AG04449 (cell line): ENCODE measurements at regions not wholly inside any gene's neighbourhood (a gene's known extent, or its start where the extent isn't known, plus 50 kb on each side); places are given as distances from the start of the nearest gene placed in this dataset.

ENCODE experiments used
- CTCF ChIA-PET: fragments of 350-600 bp; formaldehyde crosslinking; extraction: SDS; loops from one replicate; lab custom pipeline; 2021; ENCODE audit warnings: antibody characterized with exemption; lab: Yijun Ruan, JAX
- POLR2A ChIA-PET: fragments of 400-600, 350-600 bp; formaldehyde crosslinking; extraction: SDS; loops from one replicate; lab custom pipeline; 2020; ENCODE audit warnings: antibody characterized with exemption, inconsistent platforms; lab: Yijun Ruan, JAX
- DNase-seq: peaks from one replicate; pipeline ENCODE4 v3.0.0-alpha.2; 2010; ENCODE audit warnings: low read depth, low spot score
- H3K4me3 ChIP-seq: 2 replicates; pipeline ENCODE4 v1.5.1; 2011; ENCODE audit warnings: low read depth, mild to moderate bottlenecking, control low read depth, low read length
- CTCF ChIP-seq: IDR thresholded peaks from one replicate; pipeline ENCODE4 v1.5.1; 2011; ENCODE audit warnings: mild to moderate bottlenecking, moderate library complexity, low read length, control low read depth, inconsistent platforms; ENCODE audit not compliant: insufficient read depth; ENCODE audit errors: missing control alignments

- POLR2A ChIA-PET, result no interaction called here
- DNase-seq, result no peak
- H3K4me3 ChIP-seq, result no peak overlapping the region
- TF ChIP-seq CTCF, result no peak
- CTCF ChIA-PET, result interaction anchor here (1.0 kb wide), 1 partner anchor 403 kb away, joined by 3 read pairs; no protein-coding TSS in a partner anchor
These were observed 115.0 kb upstream of the ARHGAP20 start for GRCh38 chr11:110827276-110827675.

GRCh38 chr11:110824912-110825620 lies 112.8 kb upstream of the ARHGAP20 start:
- DNase-seq, result no peak
- ChIA-PET POLR2A (no interaction called here), CTCF (no interaction called here)
- TF ChIP-seq CTCF, result no peak
- H3K4me3 ChIP-seq, result no peak overlapping the region

GRCh38 chr11:110818032-110818687 lies 105.9 kb upstream of the ARHGAP20 start:
- CTCF ChIA-PET, result no interaction called here
- POLR2A ChIA-PET, result no interaction called here
- no peak for DNase-seq
- H3K4me3 ChIP-seq, result no peak overlapping the region
- TF ChIP-seq CTCF, result no peak

GRCh38 chr11:110812086-110812733 lies 100.0 kb upstream of the ARHGAP20 start:
- no peak overlapping the region for H3K4me3 ChIP-seq
- DNase-seq, result no peak
- ChIA-PET CTCF (no interaction called here), POLR2A (no interaction called here)
- no peak for TF ChIP-seq CTCF

GRCh38 chr11:110809417-110810199 lies 97.4 kb upstream of the ARHGAP20 start:
- POLR2A ChIA-PET, result no interaction called here

More at GRCh38 chr11:110809417-110810199, 97.4 kb upstream of the ARHGAP20 start:
- CTCF ChIA-PET, result no interaction called here
- no peak for TF ChIP-seq CTCF
- no peak for DNase-seq
- no peak overlapping the region for H3K4me3 ChIP-seq
